ENCODE measurements at regions not wholly inside any gene's neighbourhood (a gene's known extent, or its start where the extent isn't known, plus 50 kb on each side); places are given as distances from the start of the nearest gene placed in this dataset.
A peak's percentile ranks its signal among the peaks of the same experiment; 100 is the strongest.
"Not testable (repeated sequence)": the region's sequence is repeated elsewhere in the genome, so short reads cannot be mapped to it uniquely, and the experiment has no call there.

GRCh38 chr6:16822975-16823717, 61.9 kb upstream of the ATXN1 start:
- no peaks in the 10 kb centered on the region for H3K36me3 Mint-ChIP-seq (ENCODE audit: low read depth)
- no peaks in the 10 kb centered on the region for H3K36me3 ChIP-seq (ENCODE audit: control insufficient read depth, insufficient read depth, low read length)
- no peaks in the 10 kb centered on the region for H3K27me3 ChIP-seq (ENCODE audit: control insufficient read depth, insufficient read depth, low read length, poor library complexity, severe bottlenecking)
- peak; percentile 50 for DNase-seq
- no peaks in the 10 kb centered on the region for H3K27me3 Mint-ChIP-seq (ENCODE audit: insufficient read depth)
- H3K9ac ChIP-seq (ENCODE audit: extremely low read depth, low read length, poor library complexity, severe bottlenecking): no peak overlapping the region
- no peaks in the 10 kb centered on the region for H3K9me3 Mint-ChIP-seq
- H3K4me3 ChIP-seq (ENCODE audit: low read length): no peak overlapping the region
- no peaks in the 10 kb centered on the region for H3K9me3 ChIP-seq (ENCODE audit: control insufficient read depth, low read length)
- 80 to 93% methylated on average over 4 to 8 of the region's 8 CpGs for WGBS, 2 experiments (ENCODE audit: insufficient coverage in 1 of 2, insufficient read length in 1 of 2)
- H3K4me1 ChIP-seq (ENCODE audit: control insufficient read depth, insufficient read depth, low read length): no peaks in the 10 kb centered on the region
- H3K27ac Mint-ChIP-seq: no peak overlapping the region
- no peaks in the 10 kb centered on the region for H3K4me1 Mint-ChIP-seq
- peak; percentile 40 for TF ChIP-seq CTCF (conservative IDR thresholded peaks at IDR 0.05)
- H3K4me3 Mint-ChIP-seq: no peak overlapping the region
- H3K27ac ChIP-seq (ENCODE audit: low read depth, low read length): no peak overlapping the region

GRCh38 chr6:16822529-16822928, 61.3 kb upstream of the ATXN1 start:
- Mint-ChIP-seq H3K27ac (no peak overlapping the region), H3K4me3 (no peak overlapping the region), H3K36me3 (ENCODE audit: low read depth) (no peaks in the 10 kb centered on the region), H3K4me1 (no peaks in the 10 kb centered on the region), H3K9me3 (no peaks in the 10 kb centered on the region), H3K27me3 (ENCODE audit: insufficient read depth) (no peaks in the 10 kb centered on the region)
- Histone ChIP-seq H3K4me1 (ENCODE audit: control insufficient read depth, insufficient read depth, low read length) (no peaks in the 10 kb centered on the region), H3K27ac (ENCODE audit: low read depth, low read length) (no peak overlapping the region), H3K27me3 (ENCODE audit: control insufficient read depth, insufficient read depth, low read length, poor library complexity, severe bottlenecking) (no peaks in the 10 kb centered on the region), H3K36me3 (ENCODE audit: control insufficient read depth, insufficient read depth, low read length) (no peaks in the 10 kb centered on the region), H3K9ac (ENCODE audit: extremely low read depth, low read length, poor library complexity, severe bottlenecking) (no peak overlapping the region), H3K4me3 (ENCODE audit: low read length) (no peak overlapping the region), H3K9me3 (ENCODE audit: control insufficient read depth, low read length) (no peaks in the 10 kb centered on the region)
- 93 to 94% methylated on average over 2 of the region's 2 CpGs for WGBS, 2 experiments (ENCODE audit: insufficient coverage in 1 of 2, insufficient read length in 1 of 2)
- TF ChIP-seq CTCF (conservative IDR thresholded peaks at IDR 0.05): no peak
- DNase-seq: no peak

- H3K27ac ChIP-seq (ENCODE audit: low read depth, low read length): no peak overlapping the region
- DNase-seq: no peak
- H3K9ac ChIP-seq (ENCODE audit: extremely low read depth, low read length, poor library complexity, severe bottlenecking): no peak overlapping the region
- Mint-ChIP-seq H3K27ac (no peak overlapping the region), H3K9me3 (no peaks in the 10 kb centered on the region), H3K27me3 (ENCODE audit: insufficient read depth) (no peaks in the 10 kb centered on the region), H3K36me3 (ENCODE audit: low read depth) (no peaks in the 10 kb centered on the region), H3K4me1 (no peaks in the 10 kb centered on the region), H3K4me3 (no peak overlapping the region)
- H3K27me3 ChIP-seq (ENCODE audit: control insufficient read depth, insufficient read depth, low read length, poor library complexity, severe bottlenecking): no peaks in the 10 kb centered on the region
- WGBS, 2 experiments (ENCODE audit: insufficient coverage in 1 of 2, insufficient read length in 1 of 2): 90 to 96% methylated on average over 3 to 5 of the region's 5 CpGs
- no peaks in the 10 kb centered on the region for H3K9me3 ChIP-seq (ENCODE audit: control insufficient read depth, low read length)
- TF ChIP-seq CTCF (conservative IDR thresholded peaks at IDR 0.05): no peak
- H3K4me1 ChIP-seq (ENCODE audit: control insufficient read depth, insufficient read depth, low read length): no peaks in the 10 kb centered on the region
- H3K36me3 ChIP-seq (ENCODE audit: control insufficient read depth, insufficient read depth, low read length): no peaks in the 10 kb centered on the region
- no peak overlapping the region for H3K4me3 ChIP-seq (ENCODE audit: low read length)
These were observed 60.6 kb upstream of the ATXN1 start for GRCh38 chr6:16821834-16822264.

GRCh38 chr6:16820262-16820661, 59.0 kb upstream of the ATXN1 start:
- not testable (repeated sequence) for H3K27me3 Mint-ChIP-seq (ENCODE audit: insufficient read depth); H3K9me3 ChIP-seq (ENCODE audit: control insufficient read depth, low read length); H3K36me3 Mint-ChIP-seq (ENCODE audit: low read depth)

More at GRCh38 chr6:16820262-16820661, 59.0 kb upstream of the ATXN1 start:
- H3K9ac ChIP-seq (ENCODE audit: extremely low read depth, low read length, poor library complexity, severe bottlenecking); H3K27me3 ChIP-seq (ENCODE audit: control insufficient read depth, insufficient read depth, low read length, poor library complexity, severe bottlenecking); H3K36me3 ChIP-seq (ENCODE audit: control insufficient read depth, insufficient read depth, low read length); H3K4me3 ChIP-seq (ENCODE audit: low read length); H3K9me3 Mint-ChIP-seq; H3K4me3 Mint-ChIP-seq; H3K27ac ChIP-seq (ENCODE audit: low read depth, low read length); DNase-seq; H3K4me1 Mint-ChIP-seq; H3K4me1 ChIP-seq (ENCODE audit: control insufficient read depth, insufficient read depth, low read length); H3K27ac Mint-ChIP-seq: not testable (repeated sequence)
- 88 to 90% methylated on average over 2 to 3 of the region's 3 CpGs for WGBS, 2 experiments (ENCODE audit: insufficient coverage in 1 of 2, insufficient read length in 1 of 2)
